HCT116 (cell line): ENCODE measurements at regions not wholly inside any gene's neighbourhood (a gene's known extent, or its start where the extent isn't known, plus 50 kb on each side); places are given as distances from the start of the nearest gene placed in this dataset.

Source experiments
- ATAC-seq: fragments of 200-7000 bp; cut with Tn5 transposase; 2 replicates; pipeline ENCODE4 v1.9.1; 2020; ENCODE audit warnings: mild to moderate bottlenecking, moderate library complexity
- BruUV-seq: library from RNA; stranded (reverse); fragments of 400-500 nt; replicated peaks from 2 replicates; lab custom pipeline; 2021; lab: Mats Ljungman, UMichigan
- CTCF ChIA-PET: fragments of 300-600 bp; sonication (Branson Sonifier 250); formaldehyde crosslinking; loops from one replicate; lab custom pipeline; 2021; ENCODE audit warnings: antibody characterized with exemption; lab: Charles Lee
- POLR2A ChIA-PET: fragments of 300-600, 350-600 bp; sonication (Branson Sonifier 250); formaldehyde crosslinking; loops from one replicate; lab custom pipeline; 2021; ENCODE audit warnings: antibody characterized with exemption; lab: Charles Lee
- RAD21 ChIA-PET, 2 experiments: fragments of 300-600 bp; sonication (Branson Sonifier 250); formaldehyde crosslinking; loops; one replicate each; lab custom pipeline; 2023; ENCODE audit warnings: low total read pairs in 2 of 2; ENCODE audit not compliant: uncharacterized antibody in 2 of 2, unreplicated experiment in 2 of 2, low non-redundant PET in 1 of 2; lab: Charles Lee
- DNase-seq: peaks from one replicate; pipeline ENCODE4 v3.0.0-alpha.2; 2010; ENCODE audit warnings: low read depth, low spot score
- H2AFZ ChIP-seq: fragments of 200-600 bp; shearing (Covaris generic), sonication (generic); 2 replicates; pipeline ENCODE4 v1.6.1; 2017; ENCODE audit warnings: low read depth, mixed run types, mixed read lengths, antibody characterized with exemption, low read length; ENCODE audit not compliant: poor library complexity, severe bottlenecking
- H3K27ac ChIP-seq: 2 replicates; pipeline ENCODE4 v1.5.1; 2012; ENCODE audit warnings: low read depth, low read length
- H3K27me3 ChIP-seq: fragments of 200-600 bp; sonication (generic); 2 replicates; pipeline ENCODE4 v1.6.1; 2016; ENCODE audit warnings: mixed run types, low read length, mixed read lengths; ENCODE audit not compliant: insufficient read depth
- H3K36me3 ChIP-seq, 2 experiments: fragments of 200-500 bp in 1 of 2; fragments of 200-600 bp in 1 of 2; sonication (Bioruptor generic) in 1 of 2; sonication (generic) in 1 of 2; 2 replicates each; pipeline versions ENCODE4 v1.5.1 to v1.6.1; 2014 to 2016; ENCODE audit warnings: low read length in 2 of 2, inconsistent platforms in 1 of 2, mixed read lengths in 1 of 2, mixed run types in 1 of 2; ENCODE audit not compliant: insufficient read depth in 2 of 2, control insufficient read depth in 1 of 2
- H3K4me1 ChIP-seq, 2 experiments: fragments of 200-600 bp in 1 of 2; sonication (generic) in 1 of 2; 2 replicates each; pipeline versions ENCODE4 v1.5.1 to v1.6.1; 2012 to 2017; ENCODE audit warnings: low read length in 2 of 2, inconsistent platforms in 1 of 2, mild to moderate bottlenecking in 1 of 2, mixed read lengths in 1 of 2, mixed run types in 1 of 2, moderate library complexity in 1 of 2; ENCODE audit not compliant: insufficient read depth in 2 of 2, control insufficient read depth in 1 of 2
- H3K4me2 ChIP-seq: fragments of 200-600 bp; sonication (generic); 2 replicates; pipeline ENCODE4 v1.6.1; 2017; ENCODE audit warnings: mixed run types, low read length, mixed read lengths
- H3K4me3 ChIP-seq, 2 experiments: fragments of 200-600 bp in 1 of 2; sonication (generic) in 1 of 2; replicated peaks in 1 of 2; 2 replicates each; pipeline ENCODE4 v1.5.1; 2011 to 2016; ENCODE audit warnings: low read length in 2 of 2, control low read depth in 1 of 2, low read depth in 1 of 2, mild to moderate bottlenecking in 1 of 2, mixed read lengths in 1 of 2, mixed run types in 1 of 2
- H3K79me2 ChIP-seq: fragments of 200-600 bp; sonication (generic); 2 replicates; pipeline ENCODE4 v1.6.1; 2017; ENCODE audit warnings: mild to moderate bottlenecking, mixed run types, low read length, moderate library complexity, mixed read lengths; ENCODE audit not compliant: insufficient read depth
- H3K9ac ChIP-seq: fragments of 200-600 bp; sonication (generic); 2 replicates; pipeline ENCODE4 v1.6.1; 2016; ENCODE audit warnings: low read length, mixed read lengths
- H3K9me2 ChIP-seq: fragments of 200-600 bp; sonication (generic), shearing (Covaris generic); 2 replicates; pipeline ENCODE4 v1.6.1; 2017; ENCODE audit warnings: mixed run types, mild to moderate bottlenecking, moderate library complexity; ENCODE audit not compliant: insufficient read depth
- H3K9me3 ChIP-seq, 2 experiments: fragments of 200-500 bp in 1 of 2; fragments of 200-600 bp in 1 of 2; sonication (Bioruptor generic) in 1 of 2; sonication (generic) in 1 of 2; 2 replicates each; pipeline ENCODE4 v1.6.1; 2014 to 2017; ENCODE audit warnings: low read length in 2 of 2, mixed read lengths in 2 of 2, inconsistent platforms in 1 of 2, low read depth in 1 of 2, mild to moderate bottlenecking in 1 of 2, mixed run types in 1 of 2, moderate library complexity in 1 of 2; ENCODE audit not compliant: control insufficient read depth in 1 of 2, insufficient read depth in 1 of 2
- H4K20me1 ChIP-seq: fragments of 200-600 bp; sonication (generic), shearing (Covaris generic); 2 replicates; pipeline ENCODE4 v1.6.1; 2017; ENCODE audit warnings: mixed run types, mild to moderate bottlenecking, moderate library complexity; ENCODE audit not compliant: insufficient read depth
- CBX3 ChIP-seq: IDR thresholded peaks from 2 replicates; pipeline ENCODE4 v1.6.1; 2012; ENCODE audit warnings: low read depth
- CEBPB ChIP-seq: IDR thresholded peaks from 2 replicates; pipeline ENCODE4 v1.6.1; 2012; ENCODE audit warnings: low read depth
- ELF1 ChIP-seq: IDR thresholded peaks from 2 replicates; pipeline ENCODE4 v1.6.1; 2012; ENCODE audit warnings: low read depth, borderline replicate concordance
- EZH2phosphoT487 ChIP-seq: fragments of 200-600 bp; IDR thresholded peaks from 2 replicates; pipeline ENCODE4 v1.6.1; 2018; ENCODE audit warnings: antibody characterized with exemption, borderline replicate concordance
- JUND ChIP-seq: IDR thresholded peaks from 2 replicates; pipeline ENCODE4 v1.6.1; 2012
- POLR2A ChIP-seq: IDR thresholded peaks from 2 replicates; pipeline ENCODE4 v1.7.0; 2011; ENCODE audit warnings: borderline replicate concordance; ENCODE audit not compliant: insufficient read depth, insufficient read length; ENCODE audit errors: extremely low read depth
- POLR2AphosphoS5 ChIP-seq: IDR thresholded peaks from 2 replicates; pipeline ENCODE4 v1.6.1; 2011; ENCODE audit warnings: mild to moderate bottlenecking, low read depth, low read length, moderate library complexity
- RAD21 ChIP-seq: IDR thresholded peaks from 2 replicates; pipeline ENCODE4 v1.6.1; 2012; ENCODE audit warnings: low read depth, mild to moderate bottlenecking
- SP1 ChIP-seq: IDR thresholded peaks from 2 replicates; pipeline ENCODE4 v1.6.1; 2012; ENCODE audit warnings: low read depth
- TCF7L2 ChIP-seq: IDR thresholded peaks from 2 replicates; pipeline ENCODE4 v1.7.0; 2011; ENCODE audit warnings: borderline replicate concordance, inconsistent platforms; ENCODE audit not compliant: insufficient read depth, insufficient read length; ENCODE audit errors: extremely low read depth
- YY1 ChIP-seq: IDR thresholded peaks from 2 replicates; pipeline ENCODE4 v1.6.1; 2011; ENCODE audit warnings: low read length, low read depth, moderate library complexity, mild to moderate bottlenecking; ENCODE audit not compliant: insufficient replicate concordance; ENCODE audit errors: extremely low read depth
- ZFX ChIP-seq: fragments of 450-650 bp; IDR thresholded peaks from 2 replicates; pipeline ENCODE4 v1.6.1; 2017
- ZNF274 ChIP-seq: fragments of 200-500 bp; sonication (Bioruptor generic); IDR thresholded peaks from 2 replicates; pipeline ENCODE4 v1.6.1; 2014; ENCODE audit warnings: mild to moderate bottlenecking, low read depth, low read length, inconsistent platforms
- intact Hi-C: fragments of 100-400 bp; cut with micrococcal nuclease; formaldehyde crosslinking; loops from 2 replicates; pipeline ENCODE4 v1.10.0; 2022
- TF ChIP-seq, protein P1 (sequence below), 3 experiments: fragments of 200-600 bp in 1 of 3; sonication (generic) in 1 of 3; IDR thresholded peaks in 2 of 3; conservative IDR thresholded peaks in 1 of 3; 2 replicates each; pipeline ENCODE4 v1.5.1; 2012 to 2017; ENCODE audit warnings: low read depth in 2 of 3, low read length in 2 of 3, antibody characterized with exemption in 1 of 3, borderline replicate concordance in 1 of 3, control low read depth in 1 of 3, mild to moderate bottlenecking in 1 of 3, mixed read lengths in 1 of 3, mixed run types in 1 of 3, moderate library complexity in 1 of 3; ENCODE audit not compliant: insufficient read depth in 1 of 3
- TF ChIP-seq, protein P2 (sequence below): IDR thresholded peaks from 2 replicates; pipeline ENCODE4 v1.6.1; 2012; ENCODE audit warnings: low read depth

DNA sequence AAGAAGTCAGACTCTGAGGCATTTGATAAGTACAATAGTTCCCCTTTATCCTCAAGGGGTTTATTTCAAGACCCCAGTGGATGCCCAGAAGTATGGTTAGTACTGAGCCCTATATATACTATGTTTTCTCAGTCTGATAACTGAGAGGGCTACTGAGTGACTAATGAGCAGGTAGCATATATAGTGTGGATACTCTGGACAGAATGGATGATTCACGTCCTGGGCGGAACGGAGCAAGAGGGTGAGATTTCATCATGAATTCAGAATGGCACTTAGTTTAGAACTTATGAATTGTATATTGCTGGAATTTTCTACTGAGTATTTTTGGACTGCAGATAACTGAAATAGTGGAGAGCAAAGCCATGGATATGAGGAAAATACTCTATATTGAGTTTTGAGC, 457.6 kb downstream of the PLK2 start:
- Histone ChIP-seq H3K9me3 (no peaks in the 10 kb centered on the region), H4K20me1 (no peaks in the 10 kb centered on the region), H3K36me3 (no peaks in the 10 kb centered on the region), H3K27me3 (no peaks in the 10 kb centered on the region)
- CTCF ChIA-PET, result no interaction called here
- no peak for DNase-seq
- TF ChIP-seq CBX3, result no peak
- no peak for TF ChIP-seq ELF1
- no peak for TF ChIP-seq POLR2AphosphoS5
- no peak for TF ChIP-seq SP1
- no peak for TF ChIP-seq JUND
- no peak for TF ChIP-seq POLR2A
- TF ChIP-seq, protein P1, sequence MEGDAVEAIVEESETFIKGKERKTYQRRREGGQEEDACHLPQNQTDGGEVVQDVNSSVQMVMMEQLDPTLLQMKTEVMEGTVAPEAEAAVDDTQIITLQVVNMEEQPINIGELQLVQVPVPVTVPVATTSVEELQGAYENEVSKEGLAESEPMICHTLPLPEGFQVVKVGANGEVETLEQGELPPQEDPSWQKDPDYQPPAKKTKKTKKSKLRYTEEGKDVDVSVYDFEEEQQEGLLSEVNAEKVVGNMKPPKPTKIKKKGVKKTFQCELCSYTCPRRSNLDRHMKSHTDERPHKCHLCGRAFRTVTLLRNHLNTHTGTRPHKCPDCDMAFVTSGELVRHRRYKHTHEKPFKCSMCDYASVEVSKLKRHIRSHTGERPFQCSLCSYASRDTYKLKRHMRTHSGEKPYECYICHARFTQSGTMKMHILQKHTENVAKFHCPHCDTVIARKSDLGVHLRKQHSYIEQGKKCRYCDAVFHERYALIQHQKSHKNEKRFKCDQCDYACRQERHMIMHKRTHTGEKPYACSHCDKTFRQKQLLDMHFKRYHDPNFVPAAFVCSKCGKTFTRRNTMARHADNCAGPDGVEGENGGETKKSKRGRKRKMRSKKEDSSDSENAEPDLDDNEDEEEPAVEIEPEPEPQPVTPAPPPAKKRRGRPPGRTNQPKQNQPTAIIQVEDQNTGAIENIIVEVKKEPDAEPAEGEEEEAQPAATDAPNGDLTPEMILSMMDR (IDR thresholded peaks at IDR 0.05 in 2 of 3, conservative IDR thresholded peaks at IDR 0.05 in 1 of 3; ENCODE audit: borderline replicate concordance in 1 of 3, insufficient read depth in 1 of 3, low read depth in 2 of 3, low read length in 2 of 3), result no peak
- TF ChIP-seq RAD21, result no peak
- TF ChIP-seq, all 23 proteins: peak for 0
- Histone ChIP-seq H3K27ac (no peak overlapping the region), H3K79me2 (no peaks in the 10 kb centered on the region), H3K4me3 (no peak overlapping the region), H3K9ac (no peak overlapping the region), H2AFZ (no peak overlapping the region), H3K4me1 (no peaks in the 10 kb centered on the region), H3K4me2 (no peak overlapping the region), H3K9me2 (peaks cover 4% of the 10 kb centered on the region; the same call in 1 of the 2 replicates)
- no TSS peak for BruUV-seq
- ATAC-seq, result no peak
- RAD21 ChIA-PET, result no interaction called here
- POLR2A ChIA-PET, result no interaction called here
- intact Hi-C loops, result no loop called here

DNA sequence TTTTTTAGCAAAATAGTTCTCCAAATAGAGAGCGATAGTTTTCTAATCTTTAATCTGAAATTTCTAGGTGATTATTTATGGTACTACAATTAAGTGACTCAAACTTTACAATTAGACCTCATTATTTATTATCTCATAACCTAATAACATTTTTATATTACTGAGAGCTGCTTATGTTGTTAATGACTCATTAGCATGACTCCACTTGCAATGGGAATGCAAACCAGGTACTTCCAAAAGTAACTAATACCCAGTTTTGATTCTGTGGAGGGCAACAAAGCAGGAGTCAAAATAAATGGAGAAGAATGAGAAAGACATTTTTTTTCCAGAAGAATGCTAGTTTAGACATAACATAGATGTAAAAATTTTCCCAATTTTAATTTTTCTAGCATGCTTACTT, 466.0 kb downstream of the PLK2 start:
- no TSS peak for BruUV-seq
- H3K79me2 ChIP-seq, result no peaks in the 10 kb centered on the region
- H3K4me1 ChIP-seq, result peaks cover 0 to 9% of the 10 kb centered on the region in 2 experiments; a peak in 2 of 4 replicates
- intact Hi-C loops, result no loop called here
- no peak overlapping the region for H3K27ac ChIP-seq
- H3K27me3 ChIP-seq, result no peaks in the 10 kb centered on the region
- H3K4me3 ChIP-seq, result no peak overlapping the region
- H3K9ac ChIP-seq, result no peak overlapping the region
- no peaks in the 10 kb centered on the region for H3K36me3 ChIP-seq
- H3K9me3 ChIP-seq, result no peaks in the 10 kb centered on the region
- ChIA-PET POLR2A (no interaction called here), RAD21 (no interaction called here), CTCF (no interaction called here)
- H3K9me2 ChIP-seq, result no peaks in the 10 kb centered on the region
- no peak for TF ChIP-seq ELF1
- no peak for TF ChIP-seq EZH2phosphoT487
- no peak for TF ChIP-seq ZFX
- no peak for TF ChIP-seq CEBPB
- no peak for TF ChIP-seq ZNF274
- TF ChIP-seq YY1, result no peak
- TF ChIP-seq, protein P2, sequence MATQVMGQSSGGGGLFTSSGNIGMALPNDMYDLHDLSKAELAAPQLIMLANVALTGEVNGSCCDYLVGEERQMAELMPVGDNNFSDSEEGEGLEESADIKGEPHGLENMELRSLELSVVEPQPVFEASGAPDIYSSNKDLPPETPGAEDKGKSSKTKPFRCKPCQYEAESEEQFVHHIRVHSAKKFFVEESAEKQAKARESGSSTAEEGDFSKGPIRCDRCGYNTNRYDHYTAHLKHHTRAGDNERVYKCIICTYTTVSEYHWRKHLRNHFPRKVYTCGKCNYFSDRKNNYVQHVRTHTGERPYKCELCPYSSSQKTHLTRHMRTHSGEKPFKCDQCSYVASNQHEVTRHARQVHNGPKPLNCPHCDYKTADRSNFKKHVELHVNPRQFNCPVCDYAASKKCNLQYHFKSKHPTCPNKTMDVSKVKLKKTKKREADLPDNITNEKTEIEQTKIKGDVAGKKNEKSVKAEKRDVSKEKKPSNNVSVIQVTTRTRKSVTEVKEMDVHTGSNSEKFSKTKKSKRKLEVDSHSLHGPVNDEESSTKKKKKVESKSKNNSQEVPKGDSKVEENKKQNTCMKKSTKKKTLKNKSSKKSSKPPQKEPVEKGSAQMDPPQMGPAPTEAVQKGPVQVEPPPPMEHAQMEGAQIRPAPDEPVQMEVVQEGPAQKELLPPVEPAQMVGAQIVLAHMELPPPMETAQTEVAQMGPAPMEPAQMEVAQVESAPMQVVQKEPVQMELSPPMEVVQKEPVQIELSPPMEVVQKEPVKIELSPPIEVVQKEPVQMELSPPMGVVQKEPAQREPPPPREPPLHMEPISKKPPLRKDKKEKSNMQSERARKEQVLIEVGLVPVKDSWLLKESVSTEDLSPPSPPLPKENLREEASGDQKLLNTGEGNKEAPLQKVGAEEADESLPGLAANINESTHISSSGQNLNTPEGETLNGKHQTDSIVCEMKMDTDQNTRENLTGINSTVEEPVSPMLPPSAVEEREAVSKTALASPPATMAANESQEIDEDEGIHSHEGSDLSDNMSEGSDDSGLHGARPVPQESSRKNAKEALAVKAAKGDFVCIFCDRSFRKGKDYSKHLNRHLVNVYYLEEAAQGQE, result no peak
- no peak for TF ChIP-seq TCF7L2
- no peak for TF ChIP-seq CBX3
- ATAC-seq (no peak), DNase-seq (no peak)
- H3K4me2 ChIP-seq, result no peak overlapping the region
- no peak overlapping the region for H2AFZ ChIP-seq
- no peaks in the 10 kb centered on the region for H4K20me1 ChIP-seq
